Stimulated activated CD4-positive, alpha-beta T cell treated with anti-CD3 and anti-CD28 coated beads, TNF-alpha, amount 100 ng/mL, for 1 hour (primary cell): ENCODE measurements at regions not wholly inside any gene's neighbourhood (a gene's known extent, or its start where the extent isn't known, plus 50 kb on each side); places are given as distances from the start of the nearest gene placed in this dataset.
"Not testable (repeated sequence)": the region's sequence is repeated elsewhere in the genome, so short reads cannot be mapped to it uniquely, and the experiment has no call there.

ENCODE experiments used
- DNase-seq, 3 donors: peaks; one replicate each; pipeline ENCODE4 v3.0.0-alpha.2; 2020; ENCODE audit warnings: low read depth in 3 of 3, low spot score in 1 of 3

DNA sequence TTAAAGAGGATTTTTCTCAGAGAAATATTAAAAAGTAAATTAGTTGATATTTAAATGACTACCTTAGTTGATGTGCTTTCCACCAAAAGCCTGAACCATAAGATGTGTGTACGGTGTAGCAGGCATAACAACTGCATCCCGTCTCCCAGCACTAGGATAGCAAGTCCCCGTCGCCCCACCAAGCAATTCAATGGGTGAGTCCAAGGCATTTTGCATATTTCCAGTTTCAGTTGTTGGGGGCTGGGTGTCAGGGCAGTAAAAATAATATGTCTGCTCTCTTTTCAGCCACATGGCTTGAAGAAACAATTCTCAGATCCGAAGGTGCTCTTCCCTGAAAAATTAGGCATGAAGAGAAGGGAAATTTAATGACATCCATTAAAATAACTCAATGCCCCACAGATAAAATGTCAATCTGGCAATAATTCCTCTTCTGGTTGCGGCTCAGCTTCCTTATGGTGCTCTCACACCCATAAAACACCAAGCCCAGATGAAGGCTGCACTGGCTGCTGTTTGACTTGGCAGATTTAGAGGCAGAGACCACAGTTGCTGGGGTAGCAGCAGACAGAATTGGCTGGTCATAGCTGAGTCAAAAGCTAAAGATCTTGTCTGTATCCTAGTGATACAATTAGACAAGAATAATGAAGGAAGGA, 124.4 kb upstream of the ADCY2 start:
- no peak for DNase-seq

DNA sequence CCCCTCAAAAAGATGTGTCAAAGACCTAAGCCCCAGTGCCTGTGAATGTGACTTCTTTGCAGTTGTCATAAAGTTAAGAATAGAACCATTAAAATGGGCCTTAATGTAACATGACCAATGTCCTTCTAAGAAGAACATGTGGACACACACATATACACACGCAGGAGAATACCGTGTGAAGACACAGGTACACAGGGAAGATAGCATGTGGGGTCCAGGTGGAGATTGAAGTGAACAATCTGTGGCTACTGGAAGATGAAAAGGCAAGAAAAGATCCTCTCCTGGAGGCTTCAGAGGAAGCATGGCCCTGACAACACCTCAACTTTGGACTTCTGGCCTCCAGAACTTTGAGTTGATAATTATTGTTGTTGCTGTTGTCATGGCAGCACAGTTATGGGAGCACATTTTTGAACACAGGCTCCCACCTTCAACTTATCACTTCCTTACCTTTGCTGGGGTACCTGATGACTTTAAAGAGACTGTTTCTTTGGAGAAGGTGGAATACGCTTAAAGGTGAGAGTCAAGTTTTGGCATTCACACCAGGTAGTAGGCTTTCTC, 123.5 kb upstream of the ADCY2 start:
- no peak for DNase-seq

DNA sequence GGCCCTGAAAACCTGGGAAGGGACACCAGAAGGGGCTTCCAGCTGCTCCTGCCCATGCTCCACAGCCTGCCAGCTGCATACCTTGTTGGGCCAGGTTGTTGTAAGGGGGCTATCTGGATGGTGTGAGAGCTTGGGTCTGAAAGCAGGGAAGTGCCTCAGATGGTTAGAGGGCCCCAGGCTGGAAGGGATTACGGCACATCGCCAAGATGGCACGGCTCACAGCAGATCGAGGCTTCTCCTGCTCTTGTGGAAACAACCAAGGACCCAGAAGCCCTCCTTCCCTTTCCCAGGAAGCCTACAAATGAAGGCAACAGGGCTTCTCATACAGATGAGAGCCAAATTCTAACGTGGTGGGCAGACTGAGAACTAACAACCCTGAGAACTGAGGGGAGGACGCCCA, 121.7 kb upstream of the ADCY2 start:
- DNase-seq: no peak

DNA sequence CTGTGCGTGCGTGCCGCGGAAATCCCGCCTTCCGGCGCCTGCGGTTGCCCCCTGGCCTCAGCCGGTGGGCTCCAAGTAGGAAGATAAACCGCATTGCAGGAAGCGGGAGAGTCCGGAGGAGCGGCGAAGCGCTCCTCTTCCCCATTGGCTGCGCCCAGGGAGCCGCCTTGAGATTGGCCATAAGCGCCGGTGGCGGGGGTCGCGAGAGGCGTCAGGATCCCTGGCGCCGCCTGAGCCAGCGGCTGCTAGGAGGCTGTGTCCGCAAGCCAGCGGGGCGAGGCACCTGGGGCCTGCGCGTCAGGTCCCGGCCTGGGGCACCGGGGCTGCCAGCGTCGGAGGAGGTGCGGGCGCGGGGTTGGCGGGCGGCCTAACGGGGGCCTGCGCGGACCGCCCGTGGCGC, 106.3 kb upstream of the ADCY2 start:
- DNase-seq: not testable (repeated sequence)

DNA sequence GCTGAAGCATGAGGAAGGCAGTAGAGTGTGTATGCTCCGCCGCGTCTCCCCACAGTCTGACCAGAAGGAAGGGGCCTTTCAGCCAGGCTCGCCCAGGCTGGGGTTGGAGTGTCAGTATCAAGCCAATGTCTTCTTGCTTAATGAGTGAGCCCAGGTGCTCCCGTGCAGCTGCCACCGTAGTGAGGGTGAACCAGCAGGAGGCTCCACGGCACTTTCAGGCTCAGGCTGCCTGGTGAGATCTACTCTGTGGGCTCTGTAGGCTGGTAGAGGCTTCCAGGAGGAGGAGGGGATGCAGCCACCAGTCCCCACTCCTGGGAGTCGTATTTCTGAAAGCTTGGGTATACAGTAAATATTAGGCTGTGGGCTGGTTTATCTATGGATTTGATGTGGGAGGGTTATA, 98.1 kb upstream of the ADCY2 start:
- not testable (repeated sequence) for DNase-seq

DNA sequence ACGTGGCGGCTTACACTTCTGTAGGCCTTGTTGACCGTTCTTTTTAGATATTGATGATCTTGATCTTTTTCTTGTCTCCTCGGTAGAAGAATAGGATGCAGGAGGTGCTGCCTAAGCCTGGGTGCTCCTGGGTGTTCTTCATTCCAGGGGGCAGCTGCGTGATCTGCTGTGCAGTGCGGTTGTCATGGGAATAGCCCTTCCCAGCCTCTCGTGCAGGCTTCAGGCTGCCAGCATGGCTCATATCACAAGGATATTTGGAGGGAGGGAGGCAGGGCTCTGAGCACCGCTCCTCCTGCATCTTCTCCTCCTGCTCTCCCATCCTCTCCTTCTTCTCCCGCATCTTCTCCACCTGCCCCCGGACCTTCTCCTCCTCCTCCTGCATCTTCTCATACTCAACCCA, 96.2 kb upstream of the ADCY2 start:
- not testable (repeated sequence) for DNase-seq

DNA sequence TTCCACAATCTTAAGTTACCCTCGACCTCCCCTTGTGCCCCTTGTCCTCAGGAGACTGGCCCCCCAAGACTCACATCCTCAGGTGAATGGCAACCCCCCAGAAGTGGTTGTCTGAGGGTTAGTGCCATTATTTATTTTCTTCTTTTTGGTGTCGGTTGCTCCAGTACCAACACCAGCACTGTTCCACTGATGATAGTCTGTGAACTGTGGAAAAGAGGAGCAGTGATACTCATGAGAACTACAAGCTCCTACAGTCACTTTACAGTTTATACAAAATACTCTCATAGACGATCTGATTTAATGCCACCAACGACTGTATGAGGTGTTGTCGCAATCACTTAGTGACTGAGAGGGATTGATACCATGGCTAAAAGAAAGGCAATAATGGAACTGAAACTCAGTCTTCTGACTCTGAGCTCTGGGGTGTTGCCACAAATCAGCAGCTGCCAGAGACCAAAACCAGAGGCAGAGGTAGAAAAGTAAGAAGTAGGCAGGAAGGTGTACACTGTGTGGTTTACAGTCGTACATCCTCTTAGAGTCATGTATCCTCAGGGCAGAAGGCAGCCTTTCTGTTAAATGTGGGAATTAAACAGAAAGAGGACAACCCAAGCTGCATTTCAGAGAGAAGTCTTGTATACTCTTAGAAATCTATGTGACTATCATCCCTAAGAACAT, 90.8 kb upstream of the ADCY2 start:
- DNase-seq: not testable (repeated sequence)

DNA sequence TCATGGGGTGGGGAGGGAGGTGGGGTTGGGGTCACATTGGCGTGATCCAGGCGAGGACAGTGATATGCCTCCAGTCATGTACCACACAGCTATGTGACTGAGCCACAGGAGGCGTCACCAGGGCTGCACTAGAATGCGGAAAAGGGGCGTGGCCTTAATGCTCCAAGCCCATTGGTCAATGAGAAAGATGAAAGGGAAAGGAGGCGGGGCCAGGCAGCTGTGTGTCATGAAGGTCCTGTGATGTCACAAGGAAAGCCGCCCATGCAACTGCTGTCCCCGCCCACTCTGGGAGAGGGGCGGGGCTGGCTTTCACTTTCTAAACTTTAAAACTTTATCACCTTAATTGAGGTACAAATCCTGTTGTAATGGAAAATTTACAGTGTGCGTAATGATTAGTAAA, 89.4 kb upstream of the ADCY2 start:
- not testable (repeated sequence) for DNase-seq

DNA sequence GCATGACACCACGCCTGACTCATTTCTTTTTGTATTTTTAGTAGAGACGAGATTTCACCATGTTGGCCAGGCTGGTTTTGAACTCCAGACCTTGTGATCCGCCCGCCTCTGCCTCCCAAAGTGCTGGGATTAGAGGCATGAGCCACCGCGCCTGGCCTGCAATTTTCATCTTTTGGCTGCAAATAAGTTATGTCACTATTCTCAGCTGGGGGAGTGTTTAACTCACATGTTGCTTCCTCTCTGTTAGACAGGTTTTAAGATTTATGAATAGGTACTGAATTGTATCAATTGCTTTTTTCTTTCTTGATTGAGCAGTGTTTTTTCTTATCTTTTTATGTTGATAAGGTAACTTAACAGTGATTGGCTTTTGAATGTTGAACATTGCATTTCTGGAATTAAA, 88.2 kb upstream of the ADCY2 start:
- not testable (repeated sequence) for DNase-seq

DNA sequence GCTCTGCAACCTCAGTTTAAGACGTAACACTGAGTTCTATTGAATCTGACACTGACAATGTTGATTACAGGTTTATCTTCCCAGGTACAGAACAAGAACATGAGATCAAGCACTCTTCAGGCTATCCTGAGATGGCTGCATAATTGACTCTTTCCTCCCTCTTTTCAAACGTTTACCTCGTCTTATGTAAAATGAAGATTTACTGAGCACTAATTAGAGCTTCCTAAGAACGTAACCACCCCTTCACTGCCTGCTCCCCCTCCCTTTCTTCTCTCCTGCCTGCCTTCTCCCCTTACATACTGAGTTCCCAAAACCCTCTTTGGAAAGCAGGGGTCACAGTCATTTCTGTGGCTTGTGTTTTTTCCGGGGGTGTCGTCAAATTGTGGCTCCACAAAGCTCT, 86.2 kb upstream of the ADCY2 start:
- DNase-seq: not testable (repeated sequence)

DNA sequence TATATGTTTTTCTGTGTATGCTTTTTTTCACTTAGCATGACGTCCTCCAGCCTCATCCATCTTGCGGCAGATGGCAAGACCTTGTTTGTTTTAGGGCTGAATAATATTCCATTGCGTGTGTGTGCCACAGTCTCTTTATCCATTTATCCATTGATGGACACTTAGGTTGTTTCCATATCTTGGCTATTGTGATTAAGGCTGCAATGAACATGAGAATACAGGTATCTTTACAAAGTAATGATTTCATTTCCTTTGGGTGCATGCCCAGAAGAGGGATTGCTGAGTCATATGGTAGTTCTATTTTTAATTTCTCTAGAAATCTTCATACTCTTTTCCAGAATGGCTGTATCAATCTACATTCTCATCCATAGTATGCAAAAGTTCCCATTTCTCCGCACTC, 85.3 kb upstream of the ADCY2 start:
- not testable (repeated sequence) for DNase-seq

DNA sequence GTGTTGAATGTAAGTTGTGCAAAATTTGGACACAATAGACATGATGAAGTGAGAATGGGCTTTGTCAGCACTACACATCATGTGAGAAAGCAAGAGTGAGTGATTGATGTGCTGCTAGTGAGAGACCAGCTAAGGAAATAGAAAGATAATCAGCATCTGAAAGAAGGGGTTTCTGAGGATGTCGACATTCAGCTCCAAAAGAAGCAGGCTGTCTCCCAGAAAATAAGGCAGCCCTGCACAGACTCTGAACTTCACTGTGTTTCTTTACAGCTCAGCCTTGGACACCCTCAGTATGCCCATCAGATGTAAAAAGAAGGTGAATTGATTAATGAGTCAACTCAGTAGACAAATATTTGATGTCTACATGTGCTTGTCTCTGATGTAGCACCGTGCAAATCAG, 80.8 kb upstream of the ADCY2 start:
- DNase-seq: no peak

DNA sequence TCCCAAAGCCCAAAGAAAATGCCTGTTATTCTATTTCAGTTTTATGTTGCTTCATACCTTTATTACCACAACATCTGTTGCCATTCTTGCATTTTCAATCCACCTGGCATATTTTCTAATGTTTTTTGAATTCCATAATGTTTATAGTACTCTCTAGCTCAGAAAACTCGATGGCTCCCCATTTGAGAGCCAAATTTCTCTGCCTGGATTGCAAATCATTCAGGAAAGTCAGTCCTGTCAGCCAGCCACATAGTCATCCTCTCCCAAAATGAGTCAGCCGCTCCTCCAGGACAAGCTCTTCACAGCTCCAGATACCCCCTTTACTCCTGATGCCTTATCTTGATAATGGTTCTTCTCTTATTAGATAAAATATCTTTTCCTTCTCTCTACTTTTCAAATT, 78.2 kb upstream of the ADCY2 start:
- no peak for DNase-seq

DNA sequence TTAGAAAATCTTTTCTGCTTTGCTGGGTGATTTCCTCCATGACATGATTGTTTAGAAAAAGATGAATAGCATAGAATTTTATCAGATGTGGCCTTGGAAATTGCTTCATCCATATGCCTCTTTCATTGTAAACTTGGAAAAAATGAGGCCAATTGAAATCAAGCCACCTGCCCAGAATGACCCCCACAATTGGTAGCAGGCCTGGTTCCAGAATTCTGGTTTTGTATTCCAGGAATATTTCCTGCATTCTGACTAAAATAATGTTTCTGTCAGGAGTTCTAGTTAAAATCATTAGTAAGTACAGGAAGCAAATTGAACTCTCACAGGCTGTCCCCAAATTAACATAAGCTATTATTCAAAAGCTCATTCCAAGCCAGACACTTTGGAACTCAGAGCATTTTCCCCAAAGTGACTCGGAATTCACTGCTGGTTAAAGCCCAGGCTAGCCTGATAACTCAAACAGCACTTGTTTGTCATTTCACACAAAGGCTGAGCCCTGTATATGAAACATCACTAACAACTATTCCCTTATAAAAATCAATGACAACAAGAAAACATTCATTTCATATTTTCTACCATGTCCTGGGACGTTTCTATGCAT, 75.1 kb upstream of the ADCY2 start:
- DNase-seq: no peak

DNA sequence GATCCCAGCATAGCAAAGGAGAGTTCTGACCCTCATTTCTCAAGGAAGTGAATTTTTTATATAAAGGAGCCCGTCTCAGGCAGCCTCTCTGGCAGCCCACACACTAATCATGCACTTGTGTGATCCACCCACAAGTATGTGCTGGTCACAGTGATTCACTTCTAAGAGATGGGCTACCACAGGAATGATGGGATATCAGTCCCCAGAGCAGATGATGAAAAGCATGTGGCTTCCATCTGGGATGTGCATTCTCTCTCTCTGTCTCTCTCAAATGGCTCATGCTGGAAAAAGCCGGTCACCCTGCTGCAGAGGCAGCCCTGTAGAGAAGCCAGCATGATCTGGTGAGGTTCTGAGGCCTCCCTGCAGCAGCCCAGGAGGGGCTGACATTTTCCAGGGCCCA, 74.2 kb upstream of the ADCY2 start:
- no peak for DNase-seq

DNA sequence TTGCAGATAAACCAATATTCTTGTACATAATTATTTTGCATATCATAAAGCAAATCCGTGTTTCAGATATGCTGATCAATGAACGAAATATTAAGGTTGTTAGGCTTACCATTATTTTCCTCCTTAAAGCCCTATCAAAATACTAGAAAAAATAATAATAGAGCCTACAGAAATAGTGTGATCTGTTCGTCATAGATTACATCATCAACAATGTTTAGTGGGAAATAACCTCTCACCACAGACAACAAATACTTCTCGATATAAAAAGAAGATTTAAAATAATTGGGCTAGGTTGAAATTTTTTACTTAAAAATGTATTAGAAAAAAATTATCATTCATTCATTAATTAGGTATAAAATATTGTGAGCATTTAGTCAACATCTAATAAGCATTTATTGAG, 71.0 kb upstream of the ADCY2 start:
- DNase-seq: no peak

DNA sequence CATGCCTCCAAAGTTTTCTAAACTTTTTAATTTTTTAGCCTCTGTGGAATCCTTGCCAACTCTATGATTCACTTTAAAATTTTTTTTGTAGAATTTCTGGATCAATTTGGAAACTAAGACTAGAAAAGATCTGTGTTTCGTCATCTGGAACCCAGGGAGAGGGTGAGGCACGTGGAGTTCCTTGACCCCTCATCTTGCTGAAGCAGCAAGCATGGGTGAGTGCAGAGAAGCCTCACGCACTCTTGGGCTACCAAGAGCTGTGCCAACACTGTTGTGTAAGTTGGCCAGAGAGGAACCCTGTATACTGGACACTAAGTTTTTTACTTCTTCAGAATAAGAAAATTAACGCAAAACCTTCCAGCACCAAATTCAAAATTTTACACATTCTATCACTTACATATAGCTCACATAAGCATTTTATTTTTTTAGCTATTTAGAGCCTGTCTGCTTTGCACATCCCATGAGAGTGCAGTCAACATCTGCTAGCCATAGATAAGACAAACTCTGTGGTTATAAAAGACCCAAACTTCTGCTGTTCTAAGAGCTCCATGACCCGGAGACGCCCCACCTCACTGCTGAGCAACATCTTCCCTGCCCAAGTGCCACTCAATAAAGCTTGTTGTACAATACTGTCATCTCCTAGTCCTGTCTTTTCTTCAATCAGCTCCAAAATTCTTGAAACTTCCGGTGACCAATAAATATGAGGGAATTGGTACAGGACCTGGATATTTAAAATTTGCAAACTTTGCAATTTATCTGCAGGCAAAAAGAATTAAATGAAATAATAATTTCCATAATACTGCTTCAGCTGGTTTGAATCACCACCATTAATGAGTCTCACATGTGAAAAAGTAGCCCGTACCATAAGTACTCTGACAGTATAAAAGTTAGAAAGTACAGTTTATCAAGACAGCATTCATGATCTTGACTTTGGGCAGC, 69.7 kb upstream of the ADCY2 start:
- no peak for DNase-seq

DNA sequence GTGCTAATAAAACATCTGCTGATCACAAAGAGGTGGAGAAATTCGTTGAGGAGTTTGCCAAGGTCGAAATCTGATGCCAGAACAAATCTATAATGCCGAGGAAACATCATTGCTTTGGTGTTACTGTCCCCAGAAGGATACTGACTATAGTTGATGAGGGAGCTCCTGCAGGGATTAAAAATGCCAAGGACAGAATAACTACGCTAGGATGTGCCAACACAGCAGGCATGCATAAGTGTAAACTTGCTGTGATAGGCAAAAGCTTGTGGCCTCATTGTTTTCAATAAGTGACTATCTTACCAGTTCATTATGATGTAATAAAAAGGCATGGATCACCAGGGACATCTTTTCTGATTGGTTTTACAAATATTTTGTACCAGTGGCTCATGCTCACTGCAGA, 66.8 kb upstream of the ADCY2 start:
- DNase-seq: no peak

DNA sequence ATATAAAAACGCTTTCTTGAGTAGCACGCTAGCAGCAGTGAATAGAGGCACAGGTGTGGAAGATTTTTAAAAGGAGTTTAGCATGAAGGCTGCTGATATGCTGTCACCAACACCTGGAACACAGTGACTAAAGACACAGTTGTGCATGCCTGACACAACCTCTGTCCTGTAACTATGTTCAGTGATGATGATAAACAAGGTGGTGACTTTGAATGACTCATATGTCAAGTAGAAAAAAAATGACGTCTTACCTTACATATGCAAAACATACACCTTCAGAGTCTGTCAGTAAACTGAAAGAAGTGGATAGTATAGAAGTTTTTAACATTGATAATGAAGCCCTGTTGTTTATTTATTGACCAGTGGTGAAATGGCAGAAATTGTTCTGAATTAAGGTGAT, 66.2 kb upstream of the ADCY2 start:
- DNase-seq: no peak

DNA sequence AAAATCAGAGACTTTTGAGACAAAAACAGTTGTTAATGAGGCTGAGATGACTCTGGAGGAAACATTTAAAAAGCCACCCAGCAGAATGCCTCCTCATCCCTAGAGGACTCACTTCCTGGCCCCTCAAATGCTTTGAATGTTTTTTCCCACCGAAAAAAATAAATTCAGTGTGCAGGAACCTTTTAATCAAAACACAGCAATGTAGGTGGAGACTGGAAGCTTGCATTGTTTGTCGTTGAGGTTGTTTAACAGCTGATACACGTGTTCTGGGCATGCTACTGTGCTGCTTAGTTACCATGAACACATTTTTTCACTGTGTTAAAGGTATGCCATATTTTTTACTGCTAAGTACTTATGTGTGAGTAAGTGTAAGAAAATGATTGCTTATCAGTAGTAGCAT, 65.7 kb upstream of the ADCY2 start:
- no peak for DNase-seq

DNA sequence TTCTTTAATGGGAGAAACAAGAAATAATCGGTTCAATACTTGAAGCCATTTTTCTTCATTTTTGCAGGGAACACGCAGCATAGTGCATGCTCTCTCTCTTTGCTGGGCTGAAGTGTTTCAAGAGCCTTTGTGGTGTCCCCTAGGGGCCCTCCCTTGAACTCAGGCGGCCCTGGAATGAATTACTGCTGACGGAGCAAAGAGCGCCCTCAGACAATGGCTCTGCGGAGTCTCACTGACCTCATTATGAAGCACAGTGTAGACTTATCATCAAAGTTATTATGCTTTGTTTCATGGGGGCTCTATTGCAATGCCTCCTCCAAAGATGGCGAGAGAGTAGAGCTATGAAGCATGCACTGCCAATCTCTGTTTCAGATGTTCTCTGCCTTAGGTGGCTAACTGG, 64.8 kb upstream of the ADCY2 start:
- DNase-seq: no peak
